ENCODE measurements at regions not wholly inside any gene's neighbourhood (a gene's known extent, or its start where the extent isn't known, plus 50 kb on each side); places are given as distances from the start of the nearest gene placed in this dataset.

- TF ChIP-seq SKIL (IDR thresholded peaks at IDR 0.05; ENCODE audit: low read depth, poor library complexity, severe bottlenecking) (no peak), ZBTB33 (IDR thresholded peaks at IDR 0.05) (no peak), HCFC1 (IDR thresholded peaks at IDR 0.05; ENCODE audit: low read length) (no peak), ZNF384 (IDR thresholded peaks at IDR 0.05; ENCODE audit: borderline replicate concordance, low read depth, low read length) (no peak), MEF2A (IDR thresholded peaks at IDR 0.05; ENCODE audit: insufficient read depth, low read depth, low read length) (no peak), CHD4 (IDR thresholded peaks at IDR 0.05) (no peak), TCF12 (IDR thresholded peaks at IDR 0.05; ENCODE audit: low read depth, low read length) (no peak), CTCF (IDR thresholded peaks at IDR 0.05 in 2 of 3, conservative IDR thresholded peaks at IDR 0.05 in 1 of 3; ENCODE audit: control insufficient read depth in 2 of 3, extremely low read depth in 1 of 3, insufficient read depth in 1 of 3, low read depth in 3 of 3, low read length in 3 of 3) (no peak), CUX1 (IDR thresholded peaks at IDR 0.05; ENCODE audit: insufficient replicate concordance, low read depth, low read length) (no peak), YY1 (IDR thresholded peaks at IDR 0.05; ENCODE audit: low read depth, low read length) (no peak)
These were observed 460.9 kb upstream of the CNTNAP2 start (continued) for GRCh38 chr7:145655666-145656065.
